ENCODE measurements at regions not wholly inside any gene's neighbourhood (a gene's known extent, or its start where the extent isn't known, plus 50 kb on each side); places are given as distances from the start of the nearest gene placed in this dataset.

GRCh38 chr12:77401064-77401769 lies 335.8 kb upstream of the E2F7 start:
- no peak for DNase-seq

GRCh38 chr12:77392467-77393088 lies 327.2 kb upstream of the E2F7 start:
- no peak for DNase-seq

GRCh38 chr12:77388445-77389265 lies 323.3 kb upstream of the E2F7 start:
- DNase-seq = no peak

GRCh38 chr12:77387671-77388070 lies 322.3 kb upstream of the E2F7 start:
- DNase-seq = no peak

GRCh38 chr12:77387214-77387613 lies 321.8 kb upstream of the E2F7 start:
- DNase-seq = no peak

- DNase-seq = no peak
Measured at GRCh38 chr12:77384941-77385340, 319.6 kb upstream of the E2F7 start.

GRCh38 chr12:77382096-77382742 lies 316.9 kb upstream of the E2F7 start:
- DNase-seq = peak; percentile 35

- DNase-seq = no peak
Measured at GRCh38 chr12:77377622-77378021, 312.3 kb upstream of the E2F7 start.

- DNase-seq = no peak
Measured at GRCh38 chr12:77377116-77377515, 311.7 kb upstream of the E2F7 start.

- no peak for DNase-seq
Measured at GRCh38 chr12:77374673-77375072, 309.3 kb upstream of the E2F7 start.

GRCh38 chr12:77372494-77372893 lies 307.1 kb upstream of the E2F7 start:
- DNase-seq = no peak

- DNase-seq = no peak
Measured at GRCh38 chr12:77372026-77372425, 306.7 kb upstream of the E2F7 start.

- DNase-seq = no peak
Measured at GRCh38 chr12:77368379-77368778, 303.0 kb upstream of the E2F7 start.

- DNase-seq = no peak
Measured at GRCh38 chr12:77366616-77367015, 301.2 kb upstream of the E2F7 start.

- DNase-seq = no peak
Measured at GRCh38 chr12:77364400-77364799, 299.0 kb upstream of the E2F7 start.

GRCh38 chr12:77362509-77363210 lies 297.3 kb upstream of the E2F7 start:
- peak; percentile 2 for DNase-seq

GRCh38 chr12:77357655-77358054 lies 292.3 kb upstream of the E2F7 start:
- no peak for DNase-seq

GRCh38 chr12:77354766-77355362 lies 289.5 kb upstream of the E2F7 start:
- DNase-seq = no peak

GRCh38 chr12:77352946-77353345 lies 287.6 kb upstream of the E2F7 start:
- no peak for DNase-seq

GRCh38 chr12:77351860-77352259 lies 286.5 kb upstream of the E2F7 start:
- DNase-seq = no peak

GRCh38 chr12:77349689-77350370 lies 284.5 kb upstream of the E2F7 start:
- DNase-seq = no peak

GRCh38 chr12:77347017-77347416 lies 281.6 kb upstream of the E2F7 start:
- no peak for DNase-seq

Data from NCI-H2171 treated with DMSO at 0.1 percent for 48 hours (cell line).